ENCODE measurements at regions not wholly inside any gene's neighbourhood (a gene's known extent, or its start where the extent isn't known, plus 50 kb on each side); places are given as distances from the start of the nearest gene placed in this dataset.

DNA sequence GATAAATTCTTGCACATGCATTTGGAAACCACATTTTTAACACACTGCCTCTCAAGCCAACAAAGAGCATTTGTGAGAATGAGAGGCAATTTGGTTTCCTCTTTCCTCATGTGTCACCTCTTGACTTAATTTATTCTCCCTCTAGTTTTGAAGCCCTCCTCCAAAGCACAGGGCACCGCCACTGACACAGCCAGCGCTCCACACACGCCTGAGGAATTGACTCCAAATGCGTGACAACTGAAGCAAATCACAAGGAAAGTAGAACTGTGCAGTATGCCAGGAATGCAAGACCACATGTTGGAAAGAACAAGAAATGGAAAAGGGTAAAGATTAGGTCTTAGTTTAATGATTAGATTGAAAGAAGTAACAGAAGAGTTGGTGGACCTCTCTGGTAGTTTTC lies 173.3 kb downstream of the LSM5 start:
- no peak for DNase-seq (ENCODE audit: extremely low spot score, unreplicated experiment)
- Mint-ChIP-seq H3K36me3 (ENCODE audit: unreplicated experiment) (no peaks in the 10 kb centered on the region), H3K27me3 (ENCODE audit: unreplicated experiment) (peaks cover 7% of the 10 kb centered on the region), H3K4me1 (ENCODE audit: unreplicated experiment) (peaks cover 7% of the 10 kb centered on the region), H3K9me3 (ENCODE audit: unreplicated experiment) (no peaks in the 10 kb centered on the region), H3K27ac (ENCODE audit: unreplicated experiment) (peak overlapping the region; percentile 15), H3K4me3 (ENCODE audit: unreplicated experiment) (no peak overlapping the region)
- TF ChIP-seq, protein P1, sequence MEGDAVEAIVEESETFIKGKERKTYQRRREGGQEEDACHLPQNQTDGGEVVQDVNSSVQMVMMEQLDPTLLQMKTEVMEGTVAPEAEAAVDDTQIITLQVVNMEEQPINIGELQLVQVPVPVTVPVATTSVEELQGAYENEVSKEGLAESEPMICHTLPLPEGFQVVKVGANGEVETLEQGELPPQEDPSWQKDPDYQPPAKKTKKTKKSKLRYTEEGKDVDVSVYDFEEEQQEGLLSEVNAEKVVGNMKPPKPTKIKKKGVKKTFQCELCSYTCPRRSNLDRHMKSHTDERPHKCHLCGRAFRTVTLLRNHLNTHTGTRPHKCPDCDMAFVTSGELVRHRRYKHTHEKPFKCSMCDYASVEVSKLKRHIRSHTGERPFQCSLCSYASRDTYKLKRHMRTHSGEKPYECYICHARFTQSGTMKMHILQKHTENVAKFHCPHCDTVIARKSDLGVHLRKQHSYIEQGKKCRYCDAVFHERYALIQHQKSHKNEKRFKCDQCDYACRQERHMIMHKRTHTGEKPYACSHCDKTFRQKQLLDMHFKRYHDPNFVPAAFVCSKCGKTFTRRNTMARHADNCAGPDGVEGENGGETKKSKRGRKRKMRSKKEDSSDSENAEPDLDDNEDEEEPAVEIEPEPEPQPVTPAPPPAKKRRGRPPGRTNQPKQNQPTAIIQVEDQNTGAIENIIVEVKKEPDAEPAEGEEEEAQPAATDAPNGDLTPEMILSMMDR (IDR thresholded peaks at IDR 0.05) = no peak

DNA sequence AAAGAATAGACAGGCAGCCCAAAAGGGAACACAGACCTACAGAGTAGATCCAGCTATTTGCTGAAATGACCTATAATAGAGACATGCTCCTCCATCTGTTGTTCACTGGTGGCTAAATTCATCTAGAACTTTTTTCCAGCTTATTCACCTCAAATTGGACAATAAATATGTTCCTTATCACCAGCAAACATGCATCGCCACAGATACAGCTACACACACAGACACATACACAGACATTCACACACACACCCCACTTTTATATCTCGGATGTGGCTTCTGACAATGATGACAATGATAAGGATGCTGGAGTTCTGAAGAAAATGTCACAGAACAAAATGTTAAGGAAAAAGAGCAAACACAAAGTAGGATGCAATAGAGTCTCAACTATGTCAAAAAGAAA lies 175.4 kb downstream of the LSM5 start:
- Mint-ChIP-seq H3K9me3 (ENCODE audit: unreplicated experiment) (no peaks in the 10 kb centered on the region), H3K4me1 (ENCODE audit: unreplicated experiment) (peaks cover 7% of the 10 kb centered on the region), H3K27ac (ENCODE audit: unreplicated experiment) (no peak overlapping the region), H3K27me3 (ENCODE audit: unreplicated experiment) (peaks cover 6% of the 10 kb centered on the region), H3K36me3 (ENCODE audit: unreplicated experiment) (no peaks in the 10 kb centered on the region), H3K4me3 (ENCODE audit: unreplicated experiment) (no peak overlapping the region)
- TF ChIP-seq, protein P1 (IDR thresholded peaks at IDR 0.05) = no peak
- DNase-seq (ENCODE audit: extremely low spot score, unreplicated experiment) = no peak

DNA sequence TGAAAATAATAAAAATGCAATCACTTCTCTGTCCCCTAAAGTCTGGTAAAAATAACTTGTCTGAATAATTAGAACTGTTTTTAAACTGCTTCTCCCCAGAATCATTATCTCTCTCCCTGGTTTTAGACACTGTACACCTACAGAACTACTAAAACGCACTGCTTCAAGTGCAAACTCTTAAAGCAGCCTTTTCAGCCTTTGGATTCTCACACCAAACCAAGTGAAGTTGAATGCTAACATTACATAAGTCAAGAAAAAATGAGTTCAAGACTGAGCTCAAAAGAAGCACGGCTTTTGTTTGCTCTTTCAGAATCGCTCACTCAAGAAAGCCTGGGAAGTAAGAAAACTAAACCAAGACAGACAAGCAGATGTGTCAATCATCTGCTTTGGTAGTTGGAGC lies 188.8 kb downstream of the LSM5 start:
- no peak for DNase-seq (ENCODE audit: extremely low spot score, unreplicated experiment)
- Mint-ChIP-seq H3K4me3 (ENCODE audit: unreplicated experiment) (no peak overlapping the region), H3K4me1 (ENCODE audit: unreplicated experiment) (peaks cover 11% of the 10 kb centered on the region), H3K9me3 (ENCODE audit: unreplicated experiment) (no peaks in the 10 kb centered on the region), H3K27me3 (ENCODE audit: unreplicated experiment) (peaks cover 74% of the 10 kb centered on the region), H3K36me3 (ENCODE audit: unreplicated experiment) (no peaks in the 10 kb centered on the region), H3K27ac (ENCODE audit: unreplicated experiment) (no peak overlapping the region)
- TF ChIP-seq, protein P1 (IDR thresholded peaks at IDR 0.05) = no peak

DNA sequence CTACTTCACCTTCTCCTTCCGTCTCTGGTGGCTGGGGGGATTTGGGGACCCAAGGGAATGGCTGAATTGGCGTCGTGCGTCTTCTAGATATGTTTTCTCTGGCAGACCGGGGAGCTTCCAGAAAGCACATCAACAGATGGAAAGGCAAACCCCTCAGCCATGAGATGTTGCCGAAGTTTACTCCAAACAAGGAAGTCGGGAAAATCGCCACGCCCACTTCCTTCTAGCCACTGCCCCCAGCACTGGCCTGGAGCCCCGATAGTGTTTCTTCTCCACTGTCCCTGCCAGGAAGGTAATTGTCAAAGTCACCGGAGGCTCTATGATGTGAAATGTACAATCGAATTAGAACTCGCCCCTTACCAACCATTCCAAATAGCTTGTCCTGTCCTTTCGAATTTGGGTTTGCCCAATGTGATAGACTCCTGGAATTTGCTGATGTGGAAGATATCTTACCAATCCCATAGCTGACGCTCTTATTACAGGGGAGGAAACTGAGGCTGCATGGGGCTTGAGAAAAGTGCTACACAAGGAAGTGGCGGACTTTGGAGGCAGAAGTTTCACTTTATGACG lies 191.0 kb downstream of the LSM5 start:
- H3K27ac Mint-ChIP-seq (ENCODE audit: unreplicated experiment) = no peak overlapping the region
- H3K4me1 Mint-ChIP-seq (ENCODE audit: unreplicated experiment) = peaks cover 11% of the 10 kb centered on the region
- TF ChIP-seq, protein P1 (IDR thresholded peaks at IDR 0.05) = no peak
- H3K9me3 Mint-ChIP-seq (ENCODE audit: unreplicated experiment) = no peaks in the 10 kb centered on the region
- H3K27me3 Mint-ChIP-seq (ENCODE audit: unreplicated experiment) = peaks cover 83% of the 10 kb centered on the region
- no peaks in the 10 kb centered on the region for H3K36me3 Mint-ChIP-seq (ENCODE audit: unreplicated experiment)
- H3K4me3 Mint-ChIP-seq (ENCODE audit: unreplicated experiment) = peak overlapping the region; percentile 80
- no peak for DNase-seq (ENCODE audit: extremely low spot score, unreplicated experiment)

DNA sequence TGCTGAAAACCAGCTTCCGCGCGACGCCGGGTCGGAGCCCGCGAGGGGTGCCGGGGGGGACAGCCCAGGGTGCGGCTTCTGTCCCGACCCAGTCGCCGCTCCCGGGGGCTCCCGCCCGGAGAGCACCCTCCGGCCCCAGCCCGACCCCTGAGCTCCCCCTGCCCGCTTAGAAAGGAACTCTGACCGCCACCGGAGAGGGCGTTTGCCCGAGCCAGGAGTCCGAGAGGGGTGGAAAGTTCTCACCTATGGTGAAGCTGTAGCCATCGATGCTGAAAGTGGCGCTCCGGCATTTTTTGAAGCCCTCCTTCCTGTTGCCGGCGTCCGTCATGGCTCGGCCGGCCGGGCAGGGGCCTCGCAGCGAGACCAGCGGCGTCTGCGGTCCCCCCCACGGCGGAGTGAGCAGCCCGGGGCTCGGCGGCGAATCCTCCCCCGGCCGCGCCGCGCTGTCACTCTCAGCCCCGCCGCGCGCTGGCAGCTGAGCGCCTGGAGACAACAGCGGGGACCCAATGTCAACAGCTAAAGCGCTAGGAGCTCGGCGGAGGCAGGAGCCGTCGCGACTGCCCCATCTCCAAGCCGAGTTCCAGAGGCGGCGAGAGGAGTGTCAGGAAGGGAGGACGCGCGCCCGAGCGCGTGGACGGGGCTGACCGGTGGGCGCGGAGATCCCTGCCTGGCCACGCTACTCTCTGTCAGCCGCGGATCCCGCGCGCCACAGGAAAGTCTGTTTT lies 191.6 kb downstream of the LSM5 start:
- H3K36me3 Mint-ChIP-seq (ENCODE audit: unreplicated experiment) = no peaks in the 10 kb centered on the region
- peak overlapping the region; percentile 80 for H3K4me3 Mint-ChIP-seq (ENCODE audit: unreplicated experiment)
- no peak overlapping the region for H3K27ac Mint-ChIP-seq (ENCODE audit: unreplicated experiment)
- no peaks in the 10 kb centered on the region for H3K9me3 Mint-ChIP-seq (ENCODE audit: unreplicated experiment)
- DNase-seq (ENCODE audit: extremely low spot score, unreplicated experiment) = no peak
- H3K4me1 Mint-ChIP-seq (ENCODE audit: unreplicated experiment) = peaks cover 11% of the 10 kb centered on the region
- TF ChIP-seq, protein P1 (IDR thresholded peaks at IDR 0.05) = no peak
- peaks cover 86% of the 10 kb centered on the region for H3K27me3 Mint-ChIP-seq (ENCODE audit: unreplicated experiment)

All from osteocyte (in vitro differentiated cells).